Umbilical cord (tissue), 1 donor: ENCODE measurements at regions not wholly inside any gene's neighbourhood (a gene's known extent, or its start where the extent isn't known, plus 50 kb on each side); places are given as distances from the start of the nearest gene placed in this dataset.
"Not testable (repeated sequence)": the region's sequence is repeated elsewhere in the genome, so short reads cannot be mapped to it uniquely, and the experiment has no call there.

Experiments
- DNase-seq: peaks from one replicate; pipeline ENCODE4 v3.0.0-alpha.2; 2015; ENCODE audit warnings: low spot score

DNA sequence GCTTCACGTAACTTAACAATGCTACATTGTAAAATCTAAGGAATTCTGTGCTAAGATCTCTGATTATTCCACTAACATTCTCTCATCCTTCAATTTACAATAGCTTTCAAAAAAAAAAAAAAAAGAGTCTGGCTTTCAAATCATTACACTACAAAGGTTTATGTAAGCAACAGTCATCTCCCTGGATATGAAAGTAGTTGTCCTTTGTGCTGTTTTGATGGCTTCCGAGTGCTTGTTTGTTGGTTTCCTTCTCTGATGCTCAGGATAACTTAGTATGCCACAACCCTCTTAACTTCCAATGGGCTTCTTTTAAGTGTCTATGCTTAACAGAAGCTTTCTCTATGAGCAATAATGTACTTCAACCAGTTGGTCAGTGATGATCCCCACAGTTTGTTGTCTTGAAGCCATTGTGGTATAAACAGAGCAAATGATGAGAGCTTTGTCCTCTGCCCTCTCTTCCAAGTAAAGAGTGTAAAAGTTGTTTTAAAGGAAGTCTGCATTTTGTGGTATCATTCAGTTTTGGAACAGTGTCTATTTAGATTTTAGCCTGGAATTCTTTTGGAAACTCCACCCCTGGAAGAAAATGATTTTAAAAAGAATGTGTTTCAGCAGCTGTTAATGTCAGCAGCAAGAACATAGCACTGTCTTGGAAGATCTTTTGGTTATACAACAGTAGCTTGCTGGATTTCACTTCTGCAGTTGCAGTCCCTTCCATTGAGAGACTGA, 396.1 kb upstream of the RGS6 start:
- DNase-seq, result no peak

DNA sequence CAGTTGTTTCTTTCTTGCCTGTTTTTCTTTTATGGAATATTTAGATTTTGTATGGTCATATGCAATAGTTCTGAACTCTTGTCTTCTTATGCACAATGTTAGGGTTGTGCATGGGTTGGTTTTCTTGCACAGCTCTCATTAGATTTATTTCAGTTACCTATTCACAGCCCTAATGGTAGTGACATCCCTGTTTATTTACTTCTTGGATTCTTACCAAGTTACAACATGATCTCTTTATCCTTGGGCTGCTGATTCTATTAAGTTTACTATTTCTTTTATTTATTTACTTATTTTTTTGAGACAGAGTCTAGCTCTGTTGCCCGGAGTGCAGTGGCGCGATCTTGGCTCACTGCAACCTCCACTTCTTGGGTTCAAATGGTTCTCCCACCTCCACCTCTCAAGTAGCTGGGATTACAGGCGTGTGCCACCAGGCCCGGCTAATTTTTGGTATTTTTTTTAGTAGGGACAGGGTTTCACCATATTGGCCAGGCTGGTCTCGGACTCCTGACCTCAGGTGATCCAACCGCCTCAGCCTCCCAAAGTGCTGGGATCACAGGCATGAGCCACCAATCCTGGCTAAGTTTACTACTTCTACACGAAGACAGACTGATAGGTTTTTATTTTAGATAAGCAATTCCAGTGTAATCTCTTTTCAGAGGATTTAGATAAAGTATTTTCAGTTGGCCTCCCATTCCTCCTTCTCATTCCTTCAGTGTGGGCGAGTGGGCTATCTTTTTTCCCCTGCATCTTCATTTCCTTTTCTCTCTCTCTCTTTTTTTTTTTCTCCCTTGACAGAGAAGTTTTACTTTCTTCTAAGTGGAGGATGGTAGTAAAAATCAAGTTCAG, 395.1 kb upstream of the RGS6 start:
- DNase-seq, result no peak

DNA sequence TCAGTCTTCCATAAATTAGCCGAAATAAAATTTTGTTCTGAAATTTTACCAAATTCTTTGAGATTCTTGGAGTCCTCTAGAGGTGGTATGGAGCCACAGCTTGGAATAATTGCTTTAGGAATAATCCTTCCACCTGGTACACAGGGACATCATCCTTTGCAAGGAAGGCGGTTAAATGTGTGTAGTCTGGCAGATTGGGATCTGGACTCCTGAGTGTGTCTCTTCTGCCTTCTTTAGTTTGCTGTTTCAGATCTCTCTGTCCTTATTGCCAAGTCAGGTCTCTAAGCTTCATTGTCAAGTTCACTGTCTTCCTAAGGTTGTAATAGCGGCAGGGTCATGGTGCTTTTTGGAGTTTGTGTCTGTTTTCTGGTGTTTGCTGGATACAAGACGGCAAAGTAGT, 393.9 kb upstream of the RGS6 start:
- DNase-seq, result no peak

- DNase-seq, result no peak
Observed at GRCh38 chr14:71538938-71539649, 393.1 kb upstream of the RGS6 start.

- DNase-seq, result peak; percentile 61
Observed at GRCh38 chr14:71539650-71540285, 392.5 kb upstream of the RGS6 start.

DNA sequence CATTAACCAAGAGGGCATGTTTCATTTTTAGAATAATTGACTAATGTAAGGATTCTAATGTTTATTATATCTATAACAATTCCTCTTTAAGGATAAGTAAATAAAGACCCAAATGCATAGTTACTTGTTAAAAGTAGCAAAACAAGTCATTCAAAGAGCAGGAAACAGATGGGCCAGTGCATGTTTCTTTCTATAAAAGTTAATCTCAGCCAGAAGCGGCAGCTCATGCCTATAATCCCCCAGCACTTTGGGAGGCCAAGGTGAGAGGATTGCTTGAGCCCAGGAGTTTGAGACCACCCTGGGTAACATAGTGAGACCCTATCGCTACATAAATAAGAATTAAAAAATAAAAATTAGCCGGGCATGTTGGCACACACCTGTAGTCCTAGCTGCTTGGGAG, 391.0 kb upstream of the RGS6 start:
- no peak for DNase-seq

- no peak for DNase-seq
Observed at GRCh38 chr14:71541973-71542690, 390.1 kb upstream of the RGS6 start.

DNA sequence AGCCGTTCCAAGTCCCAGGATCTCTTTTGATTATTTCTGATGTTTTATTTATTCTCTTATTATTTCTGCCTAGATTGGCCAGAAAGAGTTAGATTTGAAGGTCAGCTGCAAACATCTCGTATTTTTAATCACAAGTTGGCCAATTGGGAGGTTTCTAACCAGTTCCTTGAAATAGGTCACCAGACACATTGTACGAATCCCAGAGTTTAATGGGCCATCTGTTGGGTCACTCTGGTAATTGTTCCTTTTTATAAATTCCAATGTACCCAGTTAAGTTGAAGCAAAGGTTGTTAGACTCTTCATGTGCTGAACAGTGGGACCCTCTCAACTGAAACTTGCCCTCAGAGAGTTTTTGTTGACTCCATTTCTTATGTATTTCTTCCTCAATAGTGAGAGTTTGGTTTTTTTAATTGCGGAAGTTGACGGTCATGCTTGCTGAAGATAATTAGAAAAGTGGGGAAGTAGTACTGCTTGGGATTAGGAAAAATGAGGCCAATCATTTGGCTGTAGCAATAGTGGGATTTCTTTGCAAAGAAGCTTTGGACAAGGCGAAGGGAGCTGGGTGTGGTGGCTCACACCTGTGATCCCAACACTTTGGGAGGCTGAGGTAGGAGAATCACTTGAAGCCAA, 382.7 kb upstream of the RGS6 start:
- no peak for DNase-seq

DNA sequence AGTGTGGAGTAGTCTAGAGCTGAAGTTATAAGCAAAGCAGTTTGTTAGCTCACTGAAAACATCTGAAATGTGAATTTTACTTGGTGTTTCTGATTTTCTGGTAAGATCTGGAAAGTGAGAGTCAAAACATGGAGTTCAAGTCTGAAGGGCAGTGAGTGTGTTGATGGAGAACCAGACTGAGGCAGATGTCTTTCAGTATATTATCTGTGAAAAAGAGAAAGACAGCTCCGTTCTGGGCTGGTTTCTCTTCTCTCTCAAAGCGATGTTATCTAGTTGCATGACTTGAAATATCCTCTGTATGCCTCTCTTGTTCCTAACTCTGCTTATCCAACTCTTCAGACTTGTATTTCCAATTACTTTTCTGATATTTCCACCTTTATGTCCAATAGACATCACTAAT, 381.9 kb upstream of the RGS6 start:
- DNase-seq, result no peak

DNA sequence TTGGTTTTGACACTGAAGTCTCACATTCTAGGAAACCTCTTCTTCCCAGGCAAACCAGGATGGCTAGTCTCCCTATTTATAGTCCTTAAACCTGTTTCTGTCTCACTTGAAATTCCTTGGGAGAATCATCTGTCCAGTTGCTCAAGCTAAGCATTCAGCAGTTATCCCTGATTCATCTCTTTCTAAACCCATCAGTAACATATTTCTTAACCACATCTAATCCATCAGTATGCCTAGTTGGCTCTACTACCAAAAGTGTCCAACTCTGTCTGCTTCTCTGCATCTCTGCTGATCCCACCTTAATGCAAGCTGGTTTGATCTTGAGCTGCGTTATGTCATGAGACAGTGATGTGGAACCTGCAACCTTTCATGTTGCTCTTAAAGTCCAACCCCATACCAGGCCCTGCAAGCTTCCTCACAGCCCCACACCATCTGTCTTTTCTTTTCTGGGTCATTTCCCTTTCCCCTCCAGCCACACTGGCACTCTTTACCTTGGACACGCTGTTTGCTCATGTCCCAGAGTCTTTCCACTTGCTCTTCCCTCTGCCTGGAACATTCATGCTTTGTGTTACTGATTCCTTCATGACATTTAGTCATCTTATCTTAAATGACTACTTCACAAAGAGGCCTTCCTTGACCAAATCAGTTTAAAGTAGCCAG, 380.8 kb upstream of the RGS6 start:
- DNase-seq, result peak; percentile 98

- DNase-seq, result no peak
Observed at GRCh38 chr14:71552809-71553208, 379.4 kb upstream of the RGS6 start.

DNA sequence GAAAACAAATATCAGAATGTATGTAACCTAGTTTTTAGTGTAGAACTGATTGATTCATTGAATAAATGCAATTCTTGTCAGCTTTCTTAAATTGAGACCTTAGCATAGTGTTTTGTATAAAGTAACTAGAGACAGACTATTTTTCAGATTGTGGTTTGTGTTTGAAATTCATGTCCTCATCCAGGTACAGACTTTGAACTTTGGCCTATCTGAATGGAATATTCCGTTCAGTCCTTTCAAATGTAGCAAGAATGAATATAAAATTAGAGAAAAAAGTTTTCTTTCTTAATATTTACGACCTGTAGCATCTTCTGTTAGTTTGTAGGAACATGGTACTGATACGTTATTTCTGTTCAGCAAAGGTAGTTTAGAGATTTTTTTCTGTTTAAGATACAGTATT, 378.4 kb upstream of the RGS6 start:
- DNase-seq, result no peak

GRCh38 chr14:71554323-71554722, 377.9 kb upstream of the RGS6 start:
- no peak for DNase-seq

- no peak for DNase-seq
Observed at GRCh38 chr14:71554959-71555612, 377.1 kb upstream of the RGS6 start.

DNA sequence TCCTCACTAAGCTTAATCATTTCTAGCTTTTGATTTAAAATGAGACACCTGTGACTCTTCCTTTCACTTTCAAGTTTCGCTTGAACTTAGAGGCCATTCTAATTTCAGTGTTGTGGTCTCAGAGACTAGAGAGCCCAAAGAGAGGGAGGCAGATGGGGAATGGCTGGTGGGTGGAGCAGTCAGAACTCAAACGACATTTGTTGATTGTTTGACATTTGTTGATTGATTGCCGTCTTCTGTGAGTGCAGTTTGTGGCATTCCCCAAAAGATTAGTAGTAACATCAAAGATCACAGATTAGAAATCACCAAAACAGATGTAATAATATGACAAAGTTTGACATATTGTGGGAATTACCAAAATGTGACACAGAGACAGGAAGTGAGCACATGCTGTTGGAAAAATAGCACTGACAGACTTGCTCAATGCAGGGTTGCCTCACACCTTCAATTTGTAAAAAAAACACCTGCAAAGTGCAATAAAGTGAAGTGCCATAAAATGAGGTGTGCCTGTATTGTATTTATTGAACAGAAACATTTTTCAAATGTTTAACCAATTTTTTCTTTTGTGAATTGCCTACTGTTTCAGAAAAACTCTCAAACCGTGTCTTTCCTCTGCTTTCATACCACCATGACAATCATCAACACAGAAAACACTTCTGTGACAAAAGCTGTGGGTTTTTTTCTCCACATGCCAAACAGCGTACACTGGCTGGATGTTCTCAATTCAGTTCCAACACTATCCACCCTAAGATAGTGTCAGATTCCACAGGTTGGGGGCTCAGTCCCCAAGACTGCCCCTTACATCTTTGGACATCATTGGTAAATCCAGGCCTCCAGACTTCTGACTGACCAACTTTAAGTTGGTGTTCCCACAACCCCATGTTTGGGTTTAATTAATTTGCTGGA, 376.3 kb upstream of the RGS6 start:
- DNase-seq, result no peak

GRCh38 chr14:71556730-71557129, 375.5 kb upstream of the RGS6 start:
- no peak for DNase-seq

DNA sequence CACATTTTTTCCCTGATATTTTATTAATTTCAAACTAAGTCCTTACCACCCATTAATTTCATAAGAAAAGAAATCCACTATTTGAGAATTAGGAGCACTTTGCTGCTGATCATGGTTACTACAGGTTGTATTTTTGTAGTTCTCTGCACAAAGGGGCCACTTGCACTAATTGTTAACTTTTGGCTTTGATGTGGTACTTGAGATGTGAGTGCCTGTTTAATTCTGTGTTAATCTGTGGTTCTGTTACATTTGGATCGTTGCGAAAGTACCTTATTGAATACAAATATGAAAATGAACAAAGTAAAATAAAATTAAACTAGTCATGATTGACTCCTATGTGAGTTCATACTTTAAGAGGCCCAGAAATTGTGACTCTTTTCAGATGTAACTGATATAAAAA, 374.9 kb upstream of the RGS6 start:
- no peak for DNase-seq

- not testable (repeated sequence) for DNase-seq
Observed at GRCh38 chr14:71558943-71559342, 373.3 kb upstream of the RGS6 start.

- DNase-seq, result no peak
Observed at GRCh38 chr14:71560751-71561150, 371.5 kb upstream of the RGS6 start.
